ENCODE measurements at regions not wholly inside any gene's neighbourhood (a gene's known extent, or its start where the extent isn't known, plus 50 kb on each side); places are given as distances from the start of the nearest gene placed in this dataset.

DNA sequence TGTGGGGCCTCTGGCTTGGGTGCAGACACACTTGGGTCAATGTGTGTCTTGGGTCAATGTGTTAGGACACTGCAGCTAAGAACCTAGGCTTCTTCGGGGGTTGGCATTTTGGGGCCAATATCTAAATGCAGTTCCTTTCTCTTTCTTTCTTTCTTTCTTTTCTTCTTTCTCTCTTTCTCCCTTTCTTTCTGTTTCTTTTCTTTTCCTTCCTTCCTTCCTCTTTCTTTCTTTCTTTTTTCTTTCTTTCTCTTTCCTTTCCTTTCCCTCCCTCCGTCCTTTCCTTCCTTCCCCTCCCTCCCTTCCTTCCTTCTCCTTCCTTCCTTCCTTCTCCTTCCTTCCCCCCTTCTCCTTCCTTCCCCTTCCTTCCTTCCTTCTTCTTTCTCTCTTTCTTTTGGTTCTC lies 57.7 kb upstream of the OSR1 start:
- TF ChIP-seq CTCF (conservative IDR thresholded peaks at IDR 0.05) (no peak), EZH2 (IDR thresholded peaks at IDR 0.05; ENCODE audit: low read depth) (no peak)
- H3K79me2 ChIP-seq (ENCODE audit: low read depth) = no peaks in the 10 kb centered on the region
- DNase-seq = no peak

DNA sequence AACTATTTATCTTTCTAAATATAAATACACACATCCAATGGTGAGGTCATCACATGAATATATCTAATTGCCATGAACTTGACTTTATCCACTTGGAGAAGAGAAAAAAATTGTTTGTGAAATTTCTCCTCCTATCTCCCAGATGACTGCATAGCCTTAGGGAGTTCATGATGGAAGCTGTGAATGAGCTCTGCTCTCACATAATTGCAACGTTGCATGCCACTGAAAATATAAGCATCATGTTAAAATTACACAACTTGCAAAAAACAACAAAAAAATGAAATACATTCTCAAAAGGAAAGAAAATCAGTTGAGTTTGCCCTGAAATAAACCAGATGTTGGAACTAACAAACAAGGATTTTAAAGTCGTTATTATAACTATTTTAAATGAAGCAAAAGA lies 50.6 kb upstream of the OSR1 start:
- no peak for DNase-seq
- POLR2A ChIA-PET (ENCODE audit: unreplicated experiment) = no interaction called here
- no peak overlapping the region for H3K4me2 ChIP-seq
- no peaks in the 10 kb centered on the region for H3K4me1 ChIP-seq (replicated peaks; ENCODE audit: insufficient read depth)
- intact Hi-C loops (cut with micrococcal nuclease; ENCODE audit: unreplicated experiment) = no loop called here
- no TSS peak for BruUV-seq (replicated peaks)
- H3K4me3 ChIP-seq = no peak overlapping the region
- no peaks in the 10 kb centered on the region for H3F3A ChIP-seq (ENCODE audit: insufficient read depth, low read depth)
- H3K9me2 ChIP-seq (ENCODE audit: insufficient read depth) = no peaks in the 10 kb centered on the region
- peaks cover 7% of the 10 kb centered on the region for H3K9me3 ChIP-seq (ENCODE audit: insufficient read depth, low read depth)
- no peaks in the 10 kb centered on the region for H3K36me3 ChIP-seq (ENCODE audit: low read depth)
- no peak overlapping the region for H3K27ac ChIP-seq
- H4K20me1 ChIP-seq (ENCODE audit: insufficient read depth) = no peaks in the 10 kb centered on the region
- H3K27me3 ChIP-seq (ENCODE audit: insufficient read depth, low read depth) = no peaks in the 10 kb centered on the region
- CTCF ChIA-PET = no interaction called here
- H2AFZ ChIP-seq = no peak overlapping the region
- TF ChIP-seq CTCF (conservative IDR thresholded peaks at IDR 0.05) (no peak), EZH2 (IDR thresholded peaks at IDR 0.05; ENCODE audit: low read depth) (no peak)
- no peaks in the 10 kb centered on the region for H3K79me2 ChIP-seq (ENCODE audit: low read depth)

More for the DNA sequence above, 57.7 kb upstream of the OSR1 start:
- no peak overlapping the region for H2AFZ ChIP-seq
- H3F3A ChIP-seq (ENCODE audit: insufficient read depth, low read depth) = no peaks in the 10 kb centered on the region
- H3K36me3 ChIP-seq (ENCODE audit: low read depth) = no peaks in the 10 kb centered on the region
- BruUV-seq (replicated peaks) = no TSS peak
- H4K20me1 ChIP-seq (ENCODE audit: insufficient read depth) = no peaks in the 10 kb centered on the region
- H3K27me3 ChIP-seq (ENCODE audit: insufficient read depth, low read depth) = no peaks in the 10 kb centered on the region
- H3K4me3 ChIP-seq = no peak overlapping the region
- H3K9me2 ChIP-seq (ENCODE audit: insufficient read depth) = no peaks in the 10 kb centered on the region
- POLR2A ChIA-PET (ENCODE audit: unreplicated experiment) = no interaction called here
- no peak overlapping the region for H3K27ac ChIP-seq
- intact Hi-C loops (cut with micrococcal nuclease; ENCODE audit: unreplicated experiment) = no loop called here
- H3K4me1 ChIP-seq (replicated peaks; ENCODE audit: insufficient read depth) = no peaks in the 10 kb centered on the region
- CTCF ChIA-PET = no interaction called here
- peaks cover 7% of the 10 kb centered on the region for H3K9me3 ChIP-seq (ENCODE audit: insufficient read depth, low read depth)
- no peak overlapping the region for H3K4me2 ChIP-seq

GRCh38 chr2:19408592-19408991 lies 50.2 kb upstream of the OSR1 start:
- no TSS peak for BruUV-seq (replicated peaks)

More at GRCh38 chr2:19408592-19408991, 50.2 kb upstream of the OSR1 start:
- Histone ChIP-seq H3K9me3 (ENCODE audit: insufficient read depth, low read depth) (peaks cover 7% of the 10 kb centered on the region), H2AFZ (no peak overlapping the region), H3K4me3 (no peak overlapping the region), H3K79me2 (ENCODE audit: low read depth) (no peaks in the 10 kb centered on the region), H3K4me2 (no peak overlapping the region), H3K27ac (no peak overlapping the region), H3K27me3 (ENCODE audit: insufficient read depth, low read depth) (no peaks in the 10 kb centered on the region), H3K9me2 (ENCODE audit: insufficient read depth) (no peaks in the 10 kb centered on the region), H3K36me3 (ENCODE audit: low read depth) (no peaks in the 10 kb centered on the region), H4K20me1 (ENCODE audit: insufficient read depth) (no peaks in the 10 kb centered on the region), H3F3A (ENCODE audit: insufficient read depth, low read depth) (no peaks in the 10 kb centered on the region), H3K4me1 (replicated peaks; ENCODE audit: insufficient read depth) (no peaks in the 10 kb centered on the region)
- ChIA-PET POLR2A (ENCODE audit: unreplicated experiment) (no interaction called here), CTCF (no interaction called here)
- DNase-seq = no peak
- TF ChIP-seq CTCF (conservative IDR thresholded peaks at IDR 0.05) (no peak), EZH2 (IDR thresholded peaks at IDR 0.05; ENCODE audit: low read depth) (no peak)
- intact Hi-C loops (cut with micrococcal nuclease; ENCODE audit: unreplicated experiment) = no loop called here
